GM12891 (cell line): ENCODE measurements at regions not wholly inside any gene's neighbourhood (a gene's known extent, or its start where the extent isn't known, plus 50 kb on each side); places are given as distances from the start of the nearest gene placed in this dataset.

Source experiments
- DNase-seq: peaks from one replicate; pipeline ENCODE4 v3.0.0; 2011; ENCODE audit warnings: low spot score; ENCODE audit not compliant: insufficient read length
- FAIRE-seq: peaks from 2 replicates; lab custom pipeline; 2011; peaks lifted over from hg19 to GRCh38; lab: Jason Lieb, UNC
- PAX5 ChIP-seq: IDR thresholded peaks from 2 replicates; pipeline ENCODE4 v1.6.1; 2011; ENCODE audit warnings: low read length, moderate library complexity, mild to moderate bottlenecking; ENCODE audit not compliant: insufficient read depth, severe bottlenecking
- POLR2A ChIP-seq: IDR thresholded peaks from 2 replicates; pipeline ENCODE4 v1.6.1; 2011; ENCODE audit warnings: low read depth, low read length, control low read depth
- POLR2AphosphoS5 ChIP-seq: IDR thresholded peaks from 2 replicates; pipeline ENCODE4 v1.6.1; 2011; ENCODE audit warnings: low read depth, low read length, control low read depth
- POU2F2 ChIP-seq: IDR thresholded peaks from 2 replicates; pipeline ENCODE4 v1.6.1; 2011; ENCODE audit warnings: low read depth, mild to moderate bottlenecking, control low read depth, low read length, moderate library complexity
- SPI1 ChIP-seq: IDR thresholded peaks from 2 replicates; pipeline ENCODE4 v1.6.1; 2011; ENCODE audit warnings: low read depth, low read length, control low read depth
- TAF1 ChIP-seq: IDR thresholded peaks from 2 replicates; pipeline ENCODE4 v1.6.1; 2011; ENCODE audit warnings: low read depth, low read length, control low read depth

GRCh38 chr18:10279471-10279870 lies 175.0 kb upstream of the APCDD1 start:
- DNase-seq = no peak
- no peak for FAIRE-seq
- no peak for TF ChIP-seq POLR2AphosphoS5

GRCh38 chr18:10279905-10280644 lies 174.4 kb upstream of the APCDD1 start:
- DNase-seq (no peak), FAIRE-seq (no peak)
- no peak for TF ChIP-seq TAF1
- no peak for TF ChIP-seq POLR2AphosphoS5
- no peak for TF ChIP-seq POU2F2
- TF ChIP-seq SPI1 = no peak
- TF ChIP-seq PAX5 = no peak
- TF ChIP-seq POLR2A = no peak

- DNase-seq (no peak), FAIRE-seq (no peak)
- TF ChIP-seq POLR2AphosphoS5 (no peak), PAX5 (no peak), SPI1 (no peak), POLR2A (no peak), POU2F2 (no peak), TAF1 (no peak)
Measured at GRCh38 chr18:10284540-10285282, 169.7 kb upstream of the APCDD1 start.

- TF ChIP-seq TAF1 (no peak), SPI1 (peak; percentile 68)
- DNase-seq = no peak
- no peak for FAIRE-seq
Measured at GRCh38 chr18:10285283-10285640, 169.2 kb upstream of the APCDD1 start.

- DNase-seq (no peak), FAIRE-seq (no peak)
- TF ChIP-seq TAF1 (no peak), SPI1 (no peak), POLR2AphosphoS5 (no peak), POU2F2 (no peak), POLR2A (no peak), PAX5 (no peak)
Measured at GRCh38 chr18:10286580-10287150, 167.8 kb upstream of the APCDD1 start.

GRCh38 chr18:10289251-10289650 lies 165.2 kb upstream of the APCDD1 start:
- no peak for TF ChIP-seq POU2F2
- no peak for TF ChIP-seq SPI1
- no peak for TF ChIP-seq TAF1
- TF ChIP-seq PAX5 = no peak
- TF ChIP-seq POLR2A = no peak
- DNase-seq = no peak
- no peak for FAIRE-seq

- DNase-seq = no peak
- TF ChIP-seq POU2F2 (no peak), SPI1 (no peak), PAX5 (no peak), POLR2AphosphoS5 (no peak), TAF1 (no peak), POLR2A (no peak)
- no peak for FAIRE-seq
Measured at GRCh38 chr18:10289951-10290637, 164.3 kb upstream of the APCDD1 start.

- no peak for FAIRE-seq
- no peak for DNase-seq
- no peak for TF ChIP-seq POLR2A
- TF ChIP-seq TAF1 = no peak
- no peak for TF ChIP-seq POU2F2
- TF ChIP-seq POLR2AphosphoS5 = no peak
- TF ChIP-seq PAX5 = no peak
- TF ChIP-seq SPI1 = no peak
Measured at GRCh38 chr18:10290638-10291235, 163.7 kb upstream of the APCDD1 start.

- DNase-seq = no peak
- FAIRE-seq = no peak
- TF ChIP-seq PAX5 (no peak), POU2F2 (no peak), SPI1 (no peak)
Measured at GRCh38 chr18:10291568-10291981, 162.9 kb upstream of the APCDD1 start.
